ENCODE measurements at regions not wholly inside any gene's neighbourhood (a gene's known extent, or its start where the extent isn't known, plus 50 kb on each side); places are given as distances from the start of the nearest gene placed in this dataset.
"Not testable (repeated sequence)": the region's sequence is repeated elsewhere in the genome, so short reads cannot be mapped to it uniquely, and the experiment has no call there.

- intact Hi-C loops (cut with micrococcal nuclease) = no loop called here
Measured at GRCh38 chr1:105533996-105534395, 1522.5 kb upstream of the PRMT6 start.

- intact Hi-C loops (cut with micrococcal nuclease) = no loop called here
Measured at GRCh38 chr1:105544475-105544874, 1512.0 kb upstream of the PRMT6 start.

GRCh38 chr1:105556266-105556665 is 1500.2 kb upstream of the PRMT6 start:
- intact Hi-C loops (cut with micrococcal nuclease) = no loop called here

- intact Hi-C loops (cut with micrococcal nuclease) = no loop called here
Measured at GRCh38 chr1:105558023-105558422, 1498.5 kb upstream of the PRMT6 start.

- intact Hi-C loops (cut with micrococcal nuclease) = no loop called here
Measured at GRCh38 chr1:105565006-105565405, 1491.5 kb upstream of the PRMT6 start.

GRCh38 chr1:105585791-105586190 is 1470.7 kb upstream of the PRMT6 start:
- intact Hi-C loops (cut with micrococcal nuclease) = no loop called here

- intact Hi-C loops (cut with micrococcal nuclease) = no loop called here
Measured at GRCh38 chr1:105591681-105592080, 1464.8 kb upstream of the PRMT6 start.

GRCh38 chr1:105608713-105609112 is 1447.8 kb upstream of the PRMT6 start:
- intact Hi-C loops (cut with micrococcal nuclease) = no loop called here

GRCh38 chr1:105626276-105626987 is 1430.0 kb upstream of the PRMT6 start:
- intact Hi-C loops (cut with micrococcal nuclease) = no loop called here

- intact Hi-C loops (cut with micrococcal nuclease) = not testable (repeated sequence)
Measured at GRCh38 chr1:105631153-105631744, 1425.2 kb upstream of the PRMT6 start.

- intact Hi-C loops (cut with micrococcal nuclease) = no loop called here
Measured at GRCh38 chr1:105632342-105633196, 1423.9 kb upstream of the PRMT6 start.

GRCh38 chr1:105636052-105636451 is 1420.4 kb upstream of the PRMT6 start:
- intact Hi-C loops (cut with micrococcal nuclease) = no loop called here

- intact Hi-C loops (cut with micrococcal nuclease) = no loop called here
Measured at GRCh38 chr1:105641407-105641806, 1415.1 kb upstream of the PRMT6 start.

GRCh38 chr1:105652109-105652508 is 1404.4 kb upstream of the PRMT6 start:
- intact Hi-C loops (cut with micrococcal nuclease) = no loop called here

GRCh38 chr1:105655032-105655431 is 1401.4 kb upstream of the PRMT6 start:
- intact Hi-C loops (cut with micrococcal nuclease) = no loop called here

GRCh38 chr1:105664495-105664894 is 1392.0 kb upstream of the PRMT6 start:
- intact Hi-C loops (cut with micrococcal nuclease) = no loop called here

GRCh38 chr1:105678334-105678733 is 1378.1 kb upstream of the PRMT6 start:
- intact Hi-C loops (cut with micrococcal nuclease) = no loop called here

- intact Hi-C loops (cut with micrococcal nuclease) = no loop called here
Measured at GRCh38 chr1:105684714-105685113, 1371.8 kb upstream of the PRMT6 start.

GRCh38 chr1:105686026-105686425 is 1370.4 kb upstream of the PRMT6 start:
- intact Hi-C loops (cut with micrococcal nuclease) = no loop called here

GRCh38 chr1:105686874-105687690 is 1369.4 kb upstream of the PRMT6 start:
- intact Hi-C loops (cut with micrococcal nuclease) = no loop called here

GRCh38 chr1:105700723-105701122 is 1355.8 kb upstream of the PRMT6 start:
- intact Hi-C loops (cut with micrococcal nuclease) = no loop called here
